GM19238 (cell line): ENCODE measurements at regions not wholly inside any gene's neighbourhood (a gene's known extent, or its start where the extent isn't known, plus 50 kb on each side); places are given as distances from the start of the nearest gene placed in this dataset.
"Not testable (repeated sequence)": the region's sequence is repeated elsewhere in the genome, so short reads cannot be mapped to it uniquely, and the experiment has no call there.

Experiments used
- DNase-seq: peaks from one replicate; pipeline ENCODE4 v3.0.0; 2011; ENCODE audit warnings: low spot score; ENCODE audit not compliant: insufficient read length

DNA sequence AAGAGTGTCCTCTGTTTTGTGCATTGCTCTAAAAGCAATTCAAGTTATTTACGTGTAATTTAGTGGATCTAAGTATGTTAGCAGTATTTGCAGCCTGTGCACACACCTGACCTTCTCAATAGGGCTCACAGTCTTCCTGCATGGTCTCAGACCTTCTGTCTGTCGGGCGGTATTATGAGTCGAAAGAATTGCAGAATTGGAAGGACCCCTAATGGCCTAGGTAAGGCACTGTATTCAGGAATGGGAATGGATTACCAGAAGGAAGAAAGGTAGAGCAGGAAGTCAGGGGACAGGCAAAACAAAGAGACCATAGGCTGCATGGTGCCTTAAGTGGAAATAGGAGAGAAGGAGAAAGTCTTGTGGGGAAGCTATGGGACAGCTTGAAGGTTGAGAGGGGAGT lies 341.6 kb downstream of the VRK1 start:
- no peak for DNase-seq

DNA sequence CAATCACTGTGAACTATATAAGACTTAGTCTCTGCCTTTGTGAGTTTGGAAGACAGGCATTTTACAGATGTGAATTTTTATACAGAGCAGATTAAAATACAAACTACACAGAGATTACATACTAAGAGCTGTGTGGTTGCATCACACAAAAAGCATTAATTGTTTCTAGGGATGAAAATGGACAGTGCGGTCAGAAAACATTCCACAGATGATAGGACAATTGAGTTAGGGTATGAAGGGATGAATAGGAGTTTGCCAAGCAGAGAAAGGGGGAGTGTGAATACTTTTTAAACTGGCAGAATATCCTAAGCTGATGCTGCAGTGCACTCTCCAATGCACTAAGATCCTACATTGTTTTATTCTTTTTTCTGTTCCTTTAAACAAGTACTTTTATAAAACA lies 345.8 kb downstream of the VRK1 start:
- DNase-seq = no peak

DNA sequence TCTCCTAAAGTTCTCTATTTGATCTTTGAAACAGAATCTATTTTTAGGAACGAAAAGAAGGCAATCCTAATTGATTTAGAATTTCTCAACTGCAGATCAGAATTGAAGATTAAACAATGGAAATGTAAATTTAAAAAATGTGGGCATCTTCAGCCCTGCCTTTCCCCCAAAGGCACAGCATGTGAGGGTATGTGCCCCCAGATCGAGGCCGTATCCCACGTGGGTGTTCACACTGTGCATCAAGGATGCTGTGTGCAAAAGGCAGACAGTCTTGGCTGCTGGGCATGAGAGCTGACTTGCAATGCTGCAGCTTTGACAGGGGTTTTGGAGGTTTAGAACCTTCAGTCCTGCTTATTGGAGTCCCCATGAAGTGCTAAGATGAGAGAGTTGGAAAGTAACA lies 346.3 kb downstream of the VRK1 start:
- no peak for DNase-seq

DNA sequence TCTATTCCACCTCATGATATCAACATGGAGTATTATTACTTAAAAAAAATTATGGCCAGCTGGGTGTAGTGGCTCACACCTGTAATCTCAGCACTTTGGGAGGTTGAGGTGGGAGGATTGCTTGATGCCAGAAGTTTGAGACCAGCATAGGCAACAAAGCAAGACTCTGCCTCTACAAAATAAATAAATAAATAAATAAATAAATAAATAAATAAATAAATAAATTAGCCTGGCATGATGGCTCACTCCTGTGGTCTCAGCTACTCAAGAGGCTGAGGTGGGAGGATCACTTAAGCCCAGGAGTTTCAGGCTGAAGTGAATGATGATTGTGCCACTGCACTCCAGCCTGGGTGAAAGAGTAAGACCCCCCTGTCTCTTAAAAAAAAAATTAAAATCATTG lies 350.8 kb downstream of the VRK1 start:
- not testable (repeated sequence) for DNase-seq

DNA sequence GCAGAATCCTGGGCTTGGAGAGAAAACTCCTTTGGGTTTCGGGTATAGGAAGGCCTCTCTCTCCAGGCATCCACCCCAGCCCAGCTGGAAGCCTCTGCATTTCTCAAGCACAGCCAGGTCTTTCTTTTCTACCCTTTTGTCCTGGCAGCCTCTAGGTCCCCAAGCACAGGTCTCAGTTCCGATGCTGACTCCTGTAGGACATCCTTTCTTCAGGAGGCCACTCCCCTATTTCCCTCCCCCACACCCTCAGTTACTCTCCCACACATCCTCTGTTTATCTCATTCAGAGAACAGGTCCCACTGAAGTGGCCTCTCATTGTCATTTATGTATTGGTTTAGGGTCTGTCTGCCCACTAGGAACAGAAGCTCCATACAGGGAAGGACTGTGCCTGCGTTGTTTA lies 352.6 kb downstream of the VRK1 start:
- no peak for DNase-seq

DNA sequence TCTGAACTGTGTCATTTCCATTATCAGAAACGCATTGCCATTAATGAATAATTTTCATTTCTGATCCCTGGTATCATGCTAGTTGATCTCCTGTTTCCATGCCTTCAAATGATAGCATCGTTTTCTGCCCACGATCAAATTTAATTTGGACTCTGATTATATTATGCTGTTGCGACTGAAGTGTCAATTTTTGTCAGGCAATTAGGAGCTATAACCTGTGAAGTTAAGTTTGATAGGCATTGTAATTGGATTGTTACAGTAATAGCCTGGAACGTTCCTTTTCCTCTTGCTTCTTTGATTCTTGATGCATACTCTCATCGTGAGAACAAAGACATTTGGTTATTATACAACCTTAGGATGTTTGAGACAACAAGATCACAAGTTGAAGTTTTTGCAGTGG lies 356.3 kb downstream of the VRK1 start:
- DNase-seq = no peak

DNA sequence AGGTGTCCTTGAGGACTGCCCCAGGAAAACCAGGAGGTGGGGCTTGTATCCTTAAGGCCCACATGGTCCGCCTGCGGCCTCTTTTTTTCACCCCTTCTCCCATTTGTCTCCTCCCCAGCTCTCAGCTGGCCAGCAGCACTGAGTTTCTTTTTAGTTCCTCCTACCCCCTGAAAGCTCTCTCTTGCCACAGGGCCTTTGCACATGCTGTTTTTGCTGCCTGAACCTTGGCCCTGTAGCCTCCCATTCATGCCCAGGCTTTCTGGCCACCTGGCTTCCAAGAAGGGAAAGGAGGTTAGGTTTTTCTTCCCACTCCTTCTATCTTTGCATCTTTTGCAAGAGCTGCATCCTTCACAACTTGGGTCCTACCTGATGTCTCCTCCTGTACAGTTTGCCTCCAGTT lies 358.1 kb downstream of the VRK1 start:
- DNase-seq = no peak

DNA sequence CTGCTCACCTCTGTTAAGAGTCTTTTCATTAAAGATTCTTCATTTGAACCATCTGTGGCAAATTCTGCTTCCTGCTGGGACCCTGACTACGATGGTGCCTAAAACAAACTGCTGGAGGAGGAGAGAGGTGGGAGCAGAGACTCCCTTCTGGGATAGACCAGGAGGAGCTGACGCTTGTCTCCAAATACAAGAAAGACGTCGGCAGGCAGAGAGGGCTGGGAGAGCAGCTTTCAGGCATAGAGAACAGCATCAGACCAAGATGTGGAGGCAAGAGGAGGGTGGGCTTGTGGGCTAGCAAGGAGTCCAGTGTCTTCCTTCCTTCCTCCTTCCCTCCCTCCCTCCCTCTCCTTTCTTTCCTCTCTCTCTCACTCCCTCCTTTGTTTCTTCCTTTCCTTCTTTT lies 358.6 kb downstream of the VRK1 start:
- no peak for DNase-seq

DNA sequence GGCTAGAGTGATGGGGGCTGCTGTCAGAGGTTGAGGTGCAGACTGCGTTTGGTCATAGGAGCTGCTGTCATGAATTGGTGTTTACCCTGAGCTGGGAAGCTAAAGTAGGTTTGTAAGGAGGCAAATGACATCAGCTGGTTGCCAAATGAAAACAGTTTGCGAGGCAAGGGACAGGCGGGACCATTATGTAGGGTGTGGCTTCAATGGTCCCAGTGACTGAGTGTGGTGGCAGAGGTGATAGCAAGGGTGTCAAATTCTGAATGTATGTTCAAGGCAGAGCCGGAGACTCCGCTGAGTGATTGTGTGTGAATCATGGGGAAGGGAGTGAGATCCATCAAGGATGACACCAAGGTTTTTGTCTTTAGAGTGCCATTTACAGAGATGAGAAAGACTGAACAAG lies 359.5 kb downstream of the VRK1 start:
- DNase-seq = no peak

DNA sequence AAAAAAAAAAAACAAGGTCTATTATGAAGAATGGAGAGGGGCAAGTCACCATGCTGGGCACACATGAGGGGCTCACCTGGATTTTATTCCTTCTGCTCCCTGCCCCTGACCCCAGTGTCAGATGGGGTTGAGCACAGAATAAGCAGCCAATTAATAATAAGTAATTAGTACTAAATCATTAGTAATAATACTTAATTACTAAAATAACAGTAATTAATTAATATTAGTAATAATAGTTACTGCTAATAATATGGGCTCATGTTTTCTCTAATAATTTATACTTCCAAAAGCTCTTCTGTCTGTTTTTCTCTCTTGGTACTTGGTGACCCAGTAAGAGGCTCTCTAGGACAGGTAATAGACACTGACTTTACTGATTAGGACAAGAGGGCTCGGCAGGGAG lies 360.9 kb downstream of the VRK1 start:
- no peak for DNase-seq

DNA sequence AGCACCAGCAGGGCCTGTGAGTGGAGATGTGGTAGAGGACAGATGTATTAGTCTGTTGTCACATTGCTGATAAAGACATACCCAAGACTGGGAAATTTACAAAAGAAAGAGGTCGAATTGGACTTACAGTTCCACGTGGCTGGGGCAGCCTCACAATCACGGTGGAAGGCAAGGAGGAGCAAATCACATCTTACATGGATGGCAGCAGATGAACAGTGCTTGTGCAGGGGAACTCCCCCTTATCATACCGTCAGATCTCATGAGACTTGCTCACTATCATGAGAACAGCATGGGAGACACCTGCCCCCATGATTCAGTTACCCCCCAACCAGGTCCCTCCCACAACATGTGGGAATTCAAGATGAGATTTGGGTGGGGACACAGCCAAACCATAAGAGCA lies 361.9 kb downstream of the VRK1 start:
- DNase-seq = no peak

DNA sequence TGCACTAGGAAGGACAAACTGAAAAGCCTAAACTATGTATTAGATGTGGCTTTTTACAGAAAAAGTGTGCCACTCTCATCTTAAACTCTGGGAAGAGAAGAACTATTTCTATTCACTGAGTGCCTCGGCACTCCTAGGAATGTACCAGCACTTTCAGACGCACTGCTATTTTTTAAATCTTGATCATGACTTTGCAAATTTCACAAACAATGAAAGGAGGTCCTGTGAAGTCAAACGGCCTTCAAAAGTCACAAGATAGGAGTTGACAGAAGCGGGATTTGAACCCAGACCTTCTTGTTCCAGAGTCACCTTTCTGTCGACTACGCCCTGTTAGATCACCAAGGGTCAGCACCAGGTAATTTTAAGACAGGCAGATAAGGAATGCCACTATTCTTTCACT lies 365.4 kb downstream of the VRK1 start:
- DNase-seq = no peak

DNA sequence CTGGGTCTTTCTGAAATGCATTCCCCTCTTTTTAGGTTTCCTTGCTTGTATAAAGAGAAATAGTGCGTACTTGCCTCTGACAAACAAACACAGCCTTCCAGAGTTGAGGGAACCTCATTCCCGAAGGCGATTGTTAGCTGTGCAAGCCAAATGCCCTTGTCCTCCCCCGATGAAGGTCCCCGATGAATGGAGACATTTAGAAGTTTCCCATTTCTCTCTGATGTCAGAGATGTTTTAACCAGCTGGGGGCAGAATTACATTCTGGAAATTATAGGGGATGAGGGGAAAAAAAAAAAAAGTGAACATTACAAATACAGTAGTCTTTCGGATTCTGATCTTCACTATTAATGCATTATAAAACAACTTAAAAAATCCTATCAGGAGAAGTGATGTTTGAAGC lies 366.8 kb downstream of the VRK1 start:
- DNase-seq = no peak

DNA sequence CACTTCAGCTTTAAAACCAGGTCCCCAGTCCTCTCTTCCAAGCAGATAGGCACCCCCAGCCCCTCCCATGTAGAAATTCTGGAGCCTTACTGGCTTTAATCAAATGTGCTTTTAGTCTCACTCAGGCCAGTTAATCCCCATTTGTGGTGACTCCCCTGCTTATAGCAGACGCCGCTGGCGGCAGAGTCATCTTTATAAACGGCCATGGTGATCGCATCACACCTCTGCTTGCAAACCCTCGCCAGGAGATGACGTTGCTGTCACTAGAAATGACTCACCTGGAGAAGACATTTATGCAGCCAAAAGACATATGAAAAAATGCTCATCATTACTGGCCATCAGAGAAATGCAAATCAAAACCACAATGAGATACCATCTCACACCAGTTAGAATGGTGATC lies 369.3 kb downstream of the VRK1 start:
- no peak for DNase-seq

DNA sequence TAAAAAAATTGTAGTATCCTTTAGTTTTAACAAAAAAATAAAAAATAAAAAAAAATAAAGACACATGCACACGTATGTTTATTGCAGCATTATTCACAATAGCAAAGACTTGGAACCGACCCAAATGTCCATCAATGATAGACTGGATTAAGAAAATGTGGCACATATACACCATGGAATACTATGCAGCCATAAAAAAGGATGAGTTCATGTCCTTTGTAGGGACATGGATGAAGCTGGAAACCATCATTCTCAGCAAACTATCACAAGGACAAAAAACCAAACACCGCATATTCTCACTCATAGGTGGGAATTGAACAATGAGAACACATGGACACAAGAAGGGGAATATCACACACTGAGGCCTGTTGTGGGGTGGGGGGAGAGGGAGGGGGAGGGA lies 370.4 kb downstream of the VRK1 start:
- DNase-seq = not testable (repeated sequence)

DNA sequence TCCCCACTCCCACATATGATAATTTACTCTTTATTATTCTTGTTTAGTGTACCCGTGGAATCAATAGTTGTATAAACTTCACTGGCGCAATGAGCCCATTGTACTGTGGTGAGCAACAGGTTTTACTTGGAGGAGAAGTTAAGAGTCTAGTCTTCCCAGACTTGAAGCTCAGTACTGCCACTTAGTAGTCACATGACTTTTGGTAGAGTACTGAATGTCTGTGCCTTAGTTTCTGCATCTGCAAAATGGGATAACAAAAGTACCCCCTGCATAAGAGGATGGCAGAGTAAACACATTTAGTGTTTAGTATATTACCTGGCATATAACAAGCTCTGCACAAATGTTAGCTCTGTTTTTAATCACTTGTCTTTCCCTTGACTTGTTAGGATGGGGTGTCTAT lies 375.5 kb downstream of the VRK1 start:
- no peak for DNase-seq

DNA sequence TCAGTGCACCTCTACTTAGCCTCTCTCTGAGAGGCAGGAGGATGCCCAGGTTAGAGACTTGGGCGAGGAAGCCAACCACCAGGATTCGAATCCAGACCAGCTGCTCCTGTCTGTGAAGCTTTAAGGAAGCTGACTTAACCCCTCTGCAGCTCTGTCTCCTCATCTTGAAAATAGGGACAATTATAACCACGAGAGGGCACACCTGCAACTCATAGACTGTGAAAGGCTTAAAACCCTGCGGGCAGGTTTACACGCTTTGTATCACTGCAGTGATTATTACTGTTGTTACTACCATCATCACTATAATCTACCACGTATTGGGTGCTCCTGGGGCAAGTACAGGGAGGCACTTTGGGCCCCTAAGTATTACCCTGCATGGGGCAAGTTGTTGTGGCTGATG lies 379.8 kb downstream of the VRK1 start:
- no peak for DNase-seq

DNA sequence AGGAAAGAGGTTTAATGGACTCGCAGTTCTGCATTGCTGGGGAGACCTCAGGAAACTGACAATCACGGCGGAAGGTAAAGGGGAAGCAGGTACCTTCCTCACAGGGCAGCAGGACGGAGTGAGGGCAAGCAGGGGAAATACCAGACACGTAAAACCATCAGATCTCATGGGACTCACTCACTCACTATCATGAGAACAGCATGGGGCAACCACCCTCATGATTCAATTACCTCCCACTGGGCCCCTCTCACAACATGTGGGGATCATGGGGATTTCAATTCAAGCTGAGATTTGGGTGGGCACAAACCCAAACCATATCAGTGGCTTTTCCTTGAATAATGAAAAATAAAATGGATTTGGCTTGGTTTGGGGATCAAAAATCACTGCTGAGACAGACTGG lies 380.5 kb downstream of the VRK1 start:
- DNase-seq = no peak

DNA sequence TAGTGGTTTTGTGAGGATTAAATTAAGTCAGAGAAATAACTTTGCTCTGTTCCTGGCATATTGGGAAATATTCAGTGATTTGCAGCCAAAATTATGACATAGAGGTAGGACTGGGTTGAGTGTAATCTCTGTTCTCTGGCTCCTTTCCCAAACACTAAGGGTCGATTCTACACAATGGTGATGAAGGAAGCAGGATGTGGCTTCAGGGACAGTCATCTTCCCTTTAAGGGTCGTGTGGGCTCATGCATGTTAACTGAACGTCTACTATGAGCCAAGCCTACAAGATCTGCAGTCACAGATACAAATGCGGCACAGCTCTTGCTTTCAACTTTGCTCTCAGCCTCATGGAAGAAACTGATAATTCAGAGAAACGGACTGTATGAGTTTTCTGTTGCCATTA lies 381.6 kb downstream of the VRK1 start:
- DNase-seq = no peak

DNA sequence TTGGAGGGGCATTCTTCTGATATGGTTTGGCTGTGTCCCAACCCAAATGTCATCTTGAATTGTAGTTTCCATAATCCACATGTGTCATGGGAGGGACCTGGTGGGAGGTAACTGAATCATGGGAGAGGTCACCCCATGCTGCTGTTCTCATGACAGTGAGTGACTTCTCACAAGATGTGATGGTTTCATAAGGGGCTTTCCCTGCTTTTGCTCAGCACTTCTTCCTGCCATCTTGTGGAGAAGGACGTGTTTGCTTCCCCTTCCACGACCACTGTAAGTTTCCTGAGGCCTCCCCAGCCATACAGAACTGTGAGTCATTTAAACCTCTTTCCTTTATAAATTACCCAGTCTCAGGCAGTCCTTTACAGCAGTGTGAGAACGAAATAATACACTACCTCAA lies 382.4 kb downstream of the VRK1 start:
- no peak for DNase-seq

DNA sequence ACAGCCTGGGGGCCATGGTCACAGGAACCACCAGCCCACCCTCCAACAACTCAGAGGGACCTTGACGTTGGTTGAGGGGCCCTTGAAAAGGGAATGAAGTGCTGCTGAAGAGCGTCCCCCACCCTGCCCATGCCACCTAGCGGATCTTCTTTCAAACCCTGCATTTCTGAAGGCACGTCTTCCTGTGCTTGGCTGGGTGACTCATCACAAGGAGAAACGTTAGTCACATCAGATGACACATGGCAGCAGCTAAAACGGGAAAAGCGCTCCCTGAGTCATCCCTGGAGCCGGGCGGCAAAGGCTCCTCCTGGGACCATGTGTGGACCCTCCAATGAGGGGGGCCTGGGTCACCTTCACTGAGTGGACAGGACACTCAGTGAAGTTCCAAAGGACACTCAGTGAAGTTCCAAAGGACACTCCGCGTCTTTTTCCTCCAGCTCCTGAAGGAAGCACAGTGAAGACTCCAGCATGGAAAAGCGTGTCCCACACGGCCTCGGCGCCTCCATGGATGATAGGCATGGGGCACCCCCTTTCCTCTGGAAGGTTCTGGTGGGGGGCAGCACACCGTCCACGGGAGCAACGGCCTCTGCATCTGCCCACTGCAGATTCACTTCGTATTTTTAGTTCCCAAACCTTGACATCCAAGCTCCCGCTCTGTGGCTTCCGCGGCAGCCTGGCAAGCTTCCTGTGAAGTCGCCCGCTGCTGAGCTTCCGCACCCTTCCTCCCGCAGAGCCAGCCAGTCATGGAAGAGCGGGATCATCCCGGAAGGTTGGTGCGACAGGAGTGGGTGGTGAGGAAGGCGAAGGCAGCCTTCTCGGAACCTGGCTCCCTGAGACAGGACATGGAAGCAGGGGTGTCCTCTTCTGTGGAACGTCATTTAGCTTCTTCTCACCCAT lies 383.4 kb downstream of the VRK1 start:
- no peak for DNase-seq

DNA sequence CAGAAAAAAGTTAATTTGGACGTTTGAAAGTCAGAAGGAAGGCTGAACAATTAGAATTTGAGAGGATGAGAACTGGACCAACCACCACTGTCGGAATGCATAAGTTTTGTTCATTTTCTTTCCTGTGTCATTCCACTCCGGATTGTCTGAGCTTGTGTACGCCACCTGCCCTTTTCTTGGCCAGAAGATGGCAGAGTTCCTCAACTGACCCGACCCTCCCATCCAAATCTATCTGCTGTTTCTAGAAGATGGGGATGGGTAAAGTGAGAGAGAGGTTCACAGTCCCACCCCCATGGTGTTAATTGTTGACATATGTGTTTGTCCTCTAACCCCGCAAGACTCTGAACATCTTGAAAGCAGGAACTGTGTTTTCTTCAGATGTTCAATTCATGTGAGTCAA lies 388.0 kb downstream of the VRK1 start:
- no peak for DNase-seq

DNA sequence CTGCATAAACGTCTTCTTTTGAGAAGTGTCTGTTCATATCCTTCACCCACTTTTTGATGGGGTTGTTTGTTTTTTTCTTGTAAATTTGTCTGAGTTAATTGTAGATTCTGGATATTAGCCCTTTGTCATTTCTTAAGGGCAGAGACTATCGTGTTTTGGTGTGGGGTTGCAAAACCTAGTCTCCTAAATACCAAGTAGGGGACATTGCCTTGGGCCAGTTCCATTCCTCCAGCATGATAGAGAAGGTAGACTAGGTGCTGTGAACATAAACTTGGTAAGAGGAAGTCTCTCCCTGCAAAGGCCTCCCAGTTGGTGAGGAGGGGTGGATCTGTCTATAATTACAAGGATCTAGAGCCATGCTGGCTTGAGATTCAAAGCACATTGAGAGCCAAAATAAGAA lies 390.7 kb downstream of the VRK1 start:
- DNase-seq = no peak

DNA sequence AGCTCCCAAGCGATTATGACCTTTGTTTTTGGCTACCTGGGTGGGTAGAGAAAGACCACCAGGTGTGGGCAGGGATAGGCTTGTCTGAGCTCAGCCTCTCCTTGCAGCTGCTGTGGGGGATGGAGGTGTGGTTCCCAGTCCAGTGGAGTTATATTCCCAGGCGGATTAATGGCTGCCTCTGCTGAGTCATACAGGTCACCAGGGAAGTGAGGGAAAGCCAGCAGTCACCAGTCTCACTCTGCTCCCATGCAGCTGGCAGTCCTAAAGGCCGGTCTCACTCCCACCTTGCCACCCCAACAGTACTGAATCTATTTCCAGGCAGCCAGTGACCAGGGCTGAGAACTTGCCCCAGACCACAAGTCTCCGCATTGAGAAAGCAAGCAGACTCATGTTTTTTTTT lies 399.2 kb downstream of the VRK1 start:
- no peak for DNase-seq
